Thyroid gland (tissue), 4 donors: ENCODE measurements at regions not wholly inside any gene's neighbourhood (a gene's known extent, or its start where the extent isn't known, plus 50 kb on each side); places are given as distances from the start of the nearest gene placed in this dataset.

Source experiments
- DNase-seq, 2 donors: peaks; one replicate each; pipeline ENCODE4 v3.0.0-alpha.2; 2019
- H3K27ac ChIP-seq, 3 donors: fragments of 200-600 bp; sonication (generic); 1 replicate in 2 of 3; 2 replicates in 1 of 3; pipeline ENCODE4 v1.5.1; 2016 to 2019; ENCODE audit warnings: mild to moderate bottlenecking in 1 of 3, moderate library complexity in 1 of 3
- H3K27me3 ChIP-seq: fragments of 200-600 bp; sonication (generic); one replicate; pipeline ENCODE4 v1.5.1; 2019
- H3K36me3 ChIP-seq, 2 donors: fragments of 200-600 bp; sonication (generic); one replicate each; pipeline ENCODE4 v1.5.1; 2016 to 2019
- H3K4me1 ChIP-seq, 2 donors: fragments of 200-600 bp; sonication (generic); one replicate each; pipeline ENCODE4 v1.5.1; 2017 to 2019
- H3K4me3 ChIP-seq, 3 donors: fragments of 200-600 bp; sonication (generic); replicated peaks in 1 of 3; 1 replicate in 2 of 3; 2 replicates in 1 of 3; pipeline ENCODE4 v1.5.1; 2016; ENCODE audit warnings: mild to moderate bottlenecking in 1 of 3
- H3K9me3 ChIP-seq: fragments of 200-600 bp; sonication (generic); one replicate; pipeline ENCODE4 v1.5.1; 2017
- CTCF ChIP-seq, 6 experiments: fragments of 200-600 bp in 3 of 6; fragments of 450-650 bp in 3 of 6; sonication (generic) in 3 of 6; IDR thresholded peaks; one replicate each; pipeline ENCODE4 v1.5.1; 2016 to 2019; ENCODE audit warnings: antibody characterized with exemption in 6 of 6, mild to moderate bottlenecking in 2 of 6, inconsistent platforms in 1 of 6, moderate library complexity in 1 of 6
- POLR2A ChIP-seq, 2 donors: fragments of 450-650 bp; IDR thresholded peaks; one replicate each; pipeline ENCODE4 v1.6.1; 2017; ENCODE audit warnings: antibody characterized with exemption in 2 of 2, mild to moderate bottlenecking in 2 of 2, moderate library complexity in 1 of 2
- WGBS, 2 donors: methylation state at CpG; one replicate each; pipeline ENCODE4 v1.1.5; 2017; 5-methylcytosine and 5-hydroxymethylcytosine counted together
- intact Hi-C: fragments of 100-400 bp; cut with DNase I; formaldehyde crosslinking; loops from one replicate; pipeline ENCODE4 v1.15.1; 2023

- intact Hi-C loops: no loop called here
- WGBS, 2 donors: 85 to 92% methylated on average over 3 of the region's 3 CpGs
- no peaks in the 10 kb centered on the region for H3K9me3 ChIP-seq
These were observed 169.0 kb upstream of the KIAA1217 start for GRCh38 chr10:24039897-24040296.

GRCh38 chr10:24041034-24041433, 167.9 kb upstream of the KIAA1217 start:
- H3K4me1 ChIP-seq: peaks cover under 1 to 16% of the 10 kb centered on the region in 2 donors
- intact Hi-C loops: no loop called here
- TF ChIP-seq CTCF (IDR thresholded peaks at IDR 0.05) (no peak), POLR2A (IDR thresholded peaks at IDR 0.05) (no peak)
- no peaks in the 10 kb centered on the region for H3K9me3 ChIP-seq
- no peak overlapping the region for H3K4me3 ChIP-seq
- H3K27ac ChIP-seq: peak overlapping the region in 1 of 3 donors; percentile 34
- DNase-seq: no peak
- H3K27me3 ChIP-seq: no peaks in the 10 kb centered on the region
- no peaks in the 10 kb centered on the region for H3K36me3 ChIP-seq
- WGBS, 2 donors: 64 to 66% methylated on average over 3 of the region's 3 CpGs

More at GRCh38 chr10:24039897-24040296, 169.0 kb upstream of the KIAA1217 start:
- H3K4me3 ChIP-seq: no peak overlapping the region
- H3K4me1 ChIP-seq: peaks cover 12 to 27% of the 10 kb centered on the region in 2 donors
- H3K27ac ChIP-seq: peak overlapping the region in 1 of 3 donors; percentile 47
- TF ChIP-seq POLR2A (IDR thresholded peaks at IDR 0.05) (no peak), CTCF (IDR thresholded peaks at IDR 0.05) (no peak)
- H3K36me3 ChIP-seq: no peaks in the 10 kb centered on the region
- DNase-seq: no peak
- no peaks in the 10 kb centered on the region for H3K27me3 ChIP-seq

- Histone ChIP-seq H3K9me3 (no peaks in the 10 kb centered on the region), H3K4me3 (peak overlapping the region in 1 of 3 donors; percentile 21), H3K27me3 (no peaks in the 10 kb centered on the region), H3K36me3 (no peaks in the 10 kb centered on the region), H3K27ac (peak overlapping the region in 1 of 3 donors; percentile 56), H3K4me1 (peaks cover 0 to 16% of the 10 kb centered on the region in 2 donors)
- 41 to 65% methylated on average over 8 of the region's 8 CpGs for WGBS, 2 donors
- DNase-seq: no peak
- TF ChIP-seq CTCF (IDR thresholded peaks at IDR 0.05) (no peak), POLR2A (IDR thresholded peaks at IDR 0.05) (no peak)
- intact Hi-C loops: no loop called here
These were observed 167.1 kb upstream of the KIAA1217 start for GRCh38 chr10:24041834-24042233.

GRCh38 chr10:24042884-24043283, 166.1 kb upstream of the KIAA1217 start:
- TF ChIP-seq CTCF (IDR thresholded peaks at IDR 0.05) (no peak), POLR2A (IDR thresholded peaks at IDR 0.05) (no peak)
- intact Hi-C loops: no loop called here
- peak overlapping the region in 1 of 3 donors; percentile 56 for H3K27ac ChIP-seq
- H3K4me3 ChIP-seq: peak overlapping the region in 1 of 3 donors; percentile 21
- no peaks in the 10 kb centered on the region for H3K36me3 ChIP-seq
- H3K4me1 ChIP-seq: peaks cover 0 to 16% of the 10 kb centered on the region in 2 donors
- H3K27me3 ChIP-seq: no peaks in the 10 kb centered on the region
- no peak for DNase-seq
- WGBS, 2 donors: 47 to 56% methylated on average over 3 of the region's 3 CpGs
- no peaks in the 10 kb centered on the region for H3K9me3 ChIP-seq

GRCh38 chr10:24046060-24046459, 162.9 kb upstream of the KIAA1217 start:
- H3K27ac ChIP-seq: no peak overlapping the region
- intact Hi-C loops: no loop called here
- WGBS, 2 donors: 95 to 98% methylated on average over 2 of the region's 2 CpGs
- no peak overlapping the region for H3K4me3 ChIP-seq
- H3K9me3 ChIP-seq: no peaks in the 10 kb centered on the region
- TF ChIP-seq CTCF (IDR thresholded peaks at IDR 0.05) (no peak), POLR2A (IDR thresholded peaks at IDR 0.05) (no peak)
- DNase-seq: no peak
- H3K36me3 ChIP-seq: no peaks in the 10 kb centered on the region
- peaks cover 0 to 16% of the 10 kb centered on the region in 2 donors for H3K4me1 ChIP-seq
- no peaks in the 10 kb centered on the region for H3K27me3 ChIP-seq
